Ishikawa (cell line): ENCODE measurements at regions not wholly inside any gene's neighbourhood (a gene's known extent, or its start where the extent isn't known, plus 50 kb on each side); places are given as distances from the start of the nearest gene placed in this dataset.

Experiments
- CEBPB ChIP-seq: IDR thresholded peaks from 2 replicates; pipeline ENCODE4 v1.6.1; 2012
- CREB1 ChIP-seq: IDR thresholded peaks from 2 replicates; pipeline ENCODE4 v1.6.1; 2012; ENCODE audit warnings: low read depth
- EGR1 ChIP-seq: IDR thresholded peaks from 2 replicates; pipeline ENCODE4 v1.6.1; 2012
- EP300 ChIP-seq: IDR thresholded peaks from 2 replicates; pipeline ENCODE4 v1.6.1; 2012; ENCODE audit warnings: borderline replicate concordance
- FOXM1 ChIP-seq: IDR thresholded peaks from 2 replicates; pipeline ENCODE4 v1.6.1; 2012; ENCODE audit warnings: low read depth, borderline replicate concordance
- MAX ChIP-seq: IDR thresholded peaks from 2 replicates; pipeline ENCODE4 v1.6.1; 2012
- NFIC ChIP-seq: IDR thresholded peaks from 2 replicates; pipeline ENCODE4 v1.6.1; 2012
- RAD21 ChIP-seq: IDR thresholded peaks from 2 replicates; pipeline ENCODE4 v1.6.1; 2012; ENCODE audit warnings: low read depth
- TAF1 ChIP-seq: IDR thresholded peaks from 2 replicates; pipeline ENCODE4 v1.6.1; 2012; ENCODE audit warnings: low read depth, mild to moderate bottlenecking
- TCF12 ChIP-seq: IDR thresholded peaks from 2 replicates; pipeline ENCODE4 v1.6.1; 2012; ENCODE audit warnings: low read depth
- TEAD4 ChIP-seq: IDR thresholded peaks from 2 replicates; pipeline ENCODE4 v1.6.1; 2012
- USF1 ChIP-seq: IDR thresholded peaks from 2 replicates; pipeline ENCODE4 v1.6.1; 2012
- YY1 ChIP-seq: IDR thresholded peaks from 2 replicates; pipeline ENCODE4 v1.6.1; 2012; ENCODE audit warnings: low read depth
- ZBTB7A ChIP-seq: IDR thresholded peaks from 2 replicates; pipeline ENCODE4 v1.6.1; 2012; ENCODE audit warnings: low read depth
- TF ChIP-seq, protein P1 (sequence below): IDR thresholded peaks from 2 replicates; pipeline ENCODE4 v1.6.1; 2012; ENCODE audit warnings: low read depth, mild to moderate bottlenecking

DNA sequence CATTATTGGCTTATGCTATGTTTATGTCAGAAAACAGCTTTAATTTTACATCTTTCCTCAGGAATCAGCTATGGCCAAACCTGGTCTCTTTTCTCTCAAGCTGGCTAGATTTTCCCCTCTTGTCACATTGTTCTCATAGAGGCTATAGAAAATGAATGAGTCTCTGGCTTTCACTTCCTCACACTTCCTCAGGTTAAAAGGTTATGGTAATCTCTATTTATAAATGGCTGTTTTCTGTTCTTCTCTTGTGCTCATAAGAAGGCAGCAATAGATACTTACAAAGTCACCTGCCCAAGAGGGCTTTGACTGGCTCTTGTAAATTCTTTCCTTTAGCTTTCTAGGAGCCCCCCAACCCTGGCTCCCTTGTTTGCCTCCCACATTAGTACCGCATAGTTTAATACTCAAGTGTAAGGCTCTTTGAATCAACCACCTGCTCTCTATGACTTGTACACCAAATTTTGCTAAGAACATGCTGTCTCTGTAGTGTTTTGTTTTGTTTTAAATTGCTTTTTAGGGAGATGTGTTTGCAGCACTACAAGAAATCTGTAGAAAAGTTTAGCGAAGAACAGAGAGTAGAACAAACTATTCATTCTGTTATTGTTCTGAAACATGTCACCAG is 897.4 kb upstream of the CITED2 start:
- TF ChIP-seq TAF1 (no peak), FOXM1 (no peak), TEAD4 (no peak), USF1 (no peak), NFIC (no peak), YY1 (no peak), MAX (no peak), ZBTB7A (no peak), CEBPB (no peak), EP300 (no peak), EGR1 (no peak), TCF12 (no peak), RAD21 (no peak)
- TF ChIP-seq, protein P1, sequence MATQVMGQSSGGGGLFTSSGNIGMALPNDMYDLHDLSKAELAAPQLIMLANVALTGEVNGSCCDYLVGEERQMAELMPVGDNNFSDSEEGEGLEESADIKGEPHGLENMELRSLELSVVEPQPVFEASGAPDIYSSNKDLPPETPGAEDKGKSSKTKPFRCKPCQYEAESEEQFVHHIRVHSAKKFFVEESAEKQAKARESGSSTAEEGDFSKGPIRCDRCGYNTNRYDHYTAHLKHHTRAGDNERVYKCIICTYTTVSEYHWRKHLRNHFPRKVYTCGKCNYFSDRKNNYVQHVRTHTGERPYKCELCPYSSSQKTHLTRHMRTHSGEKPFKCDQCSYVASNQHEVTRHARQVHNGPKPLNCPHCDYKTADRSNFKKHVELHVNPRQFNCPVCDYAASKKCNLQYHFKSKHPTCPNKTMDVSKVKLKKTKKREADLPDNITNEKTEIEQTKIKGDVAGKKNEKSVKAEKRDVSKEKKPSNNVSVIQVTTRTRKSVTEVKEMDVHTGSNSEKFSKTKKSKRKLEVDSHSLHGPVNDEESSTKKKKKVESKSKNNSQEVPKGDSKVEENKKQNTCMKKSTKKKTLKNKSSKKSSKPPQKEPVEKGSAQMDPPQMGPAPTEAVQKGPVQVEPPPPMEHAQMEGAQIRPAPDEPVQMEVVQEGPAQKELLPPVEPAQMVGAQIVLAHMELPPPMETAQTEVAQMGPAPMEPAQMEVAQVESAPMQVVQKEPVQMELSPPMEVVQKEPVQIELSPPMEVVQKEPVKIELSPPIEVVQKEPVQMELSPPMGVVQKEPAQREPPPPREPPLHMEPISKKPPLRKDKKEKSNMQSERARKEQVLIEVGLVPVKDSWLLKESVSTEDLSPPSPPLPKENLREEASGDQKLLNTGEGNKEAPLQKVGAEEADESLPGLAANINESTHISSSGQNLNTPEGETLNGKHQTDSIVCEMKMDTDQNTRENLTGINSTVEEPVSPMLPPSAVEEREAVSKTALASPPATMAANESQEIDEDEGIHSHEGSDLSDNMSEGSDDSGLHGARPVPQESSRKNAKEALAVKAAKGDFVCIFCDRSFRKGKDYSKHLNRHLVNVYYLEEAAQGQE, result no peak

DNA sequence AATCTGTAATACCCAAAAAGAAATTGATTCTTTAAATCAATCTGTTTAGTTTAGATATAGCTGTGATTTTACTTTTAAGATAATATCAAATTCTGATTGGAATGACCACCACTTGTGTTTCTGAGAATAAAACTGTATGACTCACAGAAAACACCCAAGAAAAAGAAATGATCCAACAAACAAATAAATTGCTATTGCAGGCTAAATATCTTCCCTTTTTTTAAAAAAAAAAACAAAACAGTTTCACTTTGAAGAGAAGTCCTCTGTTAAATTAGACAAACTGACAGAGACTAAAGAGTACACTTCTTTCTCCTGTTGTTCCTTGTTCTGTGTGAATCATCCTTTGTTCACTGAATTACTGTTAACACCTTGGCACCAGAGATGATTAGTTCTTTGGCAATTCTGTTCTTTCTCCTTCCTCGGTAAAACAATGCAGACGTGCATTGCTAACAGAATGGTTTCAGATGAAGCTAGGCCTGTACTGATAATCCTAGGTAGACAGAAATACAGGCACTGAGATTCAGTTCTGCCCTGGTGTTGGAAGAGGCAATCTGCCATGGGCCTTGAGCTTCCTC is 895.2 kb upstream of the CITED2 start:
- TF ChIP-seq TEAD4 (no peak), MAX (no peak), TCF12 (no peak), EGR1 (no peak), FOXM1 (no peak), ZBTB7A (no peak), CEBPB (no peak), YY1 (no peak), NFIC (no peak), CREB1 (no peak), USF1 (no peak), RAD21 (no peak), EP300 (no peak), TAF1 (no peak)
- TF ChIP-seq, protein P1, result no peak

- TF ChIP-seq, protein P1, result no peak
- TF ChIP-seq NFIC (no peak), EGR1 (no peak), RAD21 (no peak), YY1 (no peak), ZBTB7A (no peak), TEAD4 (no peak), TCF12 (no peak), CEBPB (no peak), EP300 (no peak), FOXM1 (no peak), CREB1 (no peak), TAF1 (no peak), MAX (no peak), USF1 (no peak)
Measured at GRCh38 chr6:140264431-140264830, 890.0 kb upstream of the CITED2 start.
